ENCODE measurements at regions not wholly inside any gene's neighbourhood (a gene's known extent, or its start where the extent isn't known, plus 50 kb on each side); places are given as distances from the start of the nearest gene placed in this dataset.

DNA sequence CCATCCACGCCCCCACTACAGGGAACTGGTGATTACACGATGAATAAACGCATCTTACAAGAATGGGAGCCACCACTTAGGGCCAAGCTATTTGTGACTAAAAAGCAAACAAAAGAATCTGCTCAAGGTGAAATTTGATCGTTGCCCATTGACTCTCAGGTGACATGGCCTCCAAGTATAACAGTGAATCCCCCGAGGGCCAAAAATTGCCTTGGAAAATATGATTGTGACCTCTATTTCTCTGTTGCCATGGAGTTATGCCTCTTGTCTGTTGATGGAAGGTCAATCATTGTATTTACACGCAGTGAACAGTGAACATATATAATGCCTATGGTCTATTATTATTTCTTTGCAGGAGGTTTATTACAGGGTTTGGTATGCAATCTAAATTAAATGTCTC is 282.3 kb downstream of the KLF6 start:
- POLR2A ChIA-PET = no interaction called here

DNA sequence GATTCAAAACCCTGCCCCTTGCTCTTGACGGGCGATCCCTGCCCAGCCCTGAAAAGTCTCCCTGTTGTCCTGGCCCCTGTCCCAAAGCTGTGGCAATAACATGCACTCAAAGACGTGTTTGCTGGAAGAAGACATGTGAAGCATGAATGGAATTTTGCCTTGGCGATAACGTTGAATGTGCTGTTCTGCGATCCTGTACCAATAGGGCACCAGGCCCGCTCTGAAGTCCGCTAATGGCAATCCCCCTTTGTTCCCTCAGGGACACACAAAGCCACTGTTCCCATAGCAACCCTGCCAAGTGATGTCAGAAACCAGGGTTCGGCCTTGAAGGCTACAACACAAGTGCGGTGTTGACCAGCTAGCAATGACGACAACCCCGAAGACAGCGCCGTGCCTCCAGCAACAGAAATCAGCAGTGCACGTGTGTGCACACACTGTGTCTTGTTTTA is 284.6 kb downstream of the KLF6 start:
- no peak for DNase-seq (ENCODE audit: low read depth, low spot score)
- no peak overlapping the region for H2AFZ ChIP-seq (ENCODE audit: low read depth, low read length)

More for the DNA sequence above, 282.3 kb downstream of the KLF6 start:
- BruUV-seq (replicated peaks) = no TSS peak
- CTCF ChIA-PET = no interaction called here
- no peaks in the 10 kb centered on the region for H3K4me1 ChIP-seq (ENCODE audit: control insufficient read depth, extremely low read depth, insufficient read depth, low read length)
- H3K36me3 ChIP-seq (ENCODE audit: control insufficient read depth in 2 of 2, extremely low read depth in 1 of 2, insufficient read depth in 2 of 2, low read length in 2 of 2) = no peaks in the 10 kb centered on the region
- no peak overlapping the region for H3K27ac ChIP-seq (ENCODE audit: insufficient read depth, low read depth, low read length)
- H4K20me1 ChIP-seq (replicated peaks; ENCODE audit: control insufficient read depth, extremely low read depth, insufficient read depth, low read length) = no peaks in the 10 kb centered on the region
- H3K9me1 ChIP-seq (replicated peaks; ENCODE audit: control insufficient read depth, extremely low read depth, insufficient read depth, low read length) = no peaks in the 10 kb centered on the region
- TF ChIP-seq GATA2 (IDR thresholded peaks at IDR 0.05; ENCODE audit: insufficient read depth, insufficient read length, low read depth, low read length) (no peak), POLR2A (IDR thresholded peaks at IDR 0.05; ENCODE audit: low read depth, low read length) (no peak), EZH2 (IDR thresholded peaks at IDR 0.05; ENCODE audit: borderline replicate concordance, low read depth, low read length, severe bottlenecking) (no peak), POLR2AphosphoS5 (IDR thresholded peaks at IDR 0.05; ENCODE audit: insufficient read depth, low read depth, low read length) (no peak), FOS (IDR thresholded peaks at IDR 0.05; ENCODE audit: borderline replicate concordance, insufficient read depth, low read length) (no peak), JUN (IDR thresholded peaks at IDR 0.05; ENCODE audit: borderline replicate concordance, insufficient read depth, insufficient read length, low read depth) (no peak)
- TF ChIP-seq, protein P1, sequence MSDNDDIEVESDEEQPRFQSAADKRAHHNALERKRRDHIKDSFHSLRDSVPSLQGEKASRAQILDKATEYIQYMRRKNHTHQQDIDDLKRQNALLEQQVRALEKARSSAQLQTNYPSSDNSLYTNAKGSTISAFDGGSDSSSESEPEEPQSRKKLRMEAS (IDR thresholded peaks at IDR 0.05; ENCODE audit: insufficient read depth, insufficient read length) = no peak
- H3K4me3 ChIP-seq (replicated peaks in 1 of 3; ENCODE audit: insufficient read depth in 1 of 3, low read depth in 1 of 3, low read length in 3 of 3) = no peak overlapping the region
- H3K9ac ChIP-seq (replicated peaks; ENCODE audit: extremely low read depth, insufficient read depth, low read length) = no peak overlapping the region
- no peaks in the 10 kb centered on the region for H3K9me3 ChIP-seq (replicated peaks; ENCODE audit: control insufficient read depth, insufficient read depth, low read length)
- dilution Hi-C loops (cut with MboI; ENCODE audit: extremely low pct_ligation_motif_present, low sequenced_read_pairs) = no loop called here
- no peak for FAIRE-seq
- intact Hi-C loops (cut with micrococcal nuclease) = no loop called here
- no peaks in the 10 kb centered on the region for H3K79me2 ChIP-seq (ENCODE audit: control insufficient read depth, insufficient read depth, low read length)
- H3K27me3 ChIP-seq (ENCODE audit: control insufficient read depth in 2 of 2, insufficient read depth in 2 of 2, low read length in 2 of 2) = no peaks in the 10 kb centered on the region
- H2AFZ ChIP-seq (ENCODE audit: low read depth, low read length) = no peak overlapping the region
- DNase-seq (ENCODE audit: low read depth, low spot score) = no peak
- H3K4me2 ChIP-seq (ENCODE audit: insufficient read depth, low read length) = no peak overlapping the region

More for the DNA sequence above, 284.6 kb downstream of the KLF6 start:
- peaks cover 6 to 7% of the 10 kb centered on the region in 2 experiments for H3K27me3 ChIP-seq (ENCODE audit: control insufficient read depth in 2 of 2, insufficient read depth in 2 of 2, low read length in 2 of 2)
- intact Hi-C loops (cut with micrococcal nuclease) = no loop called here
- no peaks in the 10 kb centered on the region for H4K20me1 ChIP-seq (replicated peaks; ENCODE audit: control insufficient read depth, extremely low read depth, insufficient read depth, low read length)
- no peaks in the 10 kb centered on the region for H3K9me3 ChIP-seq (replicated peaks; ENCODE audit: control insufficient read depth, insufficient read depth, low read length)
- H3K79me2 ChIP-seq (ENCODE audit: control insufficient read depth, insufficient read depth, low read length) = no peaks in the 10 kb centered on the region
- no peaks in the 10 kb centered on the region for H3K4me1 ChIP-seq (ENCODE audit: control insufficient read depth, extremely low read depth, insufficient read depth, low read length)
- POLR2A ChIA-PET = no interaction called here
- no peak overlapping the region for H3K27ac ChIP-seq (ENCODE audit: insufficient read depth, low read depth, low read length)
- no peak for FAIRE-seq
- no peak overlapping the region for H3K4me3 ChIP-seq (replicated peaks in 1 of 3; ENCODE audit: insufficient read depth in 1 of 3, low read depth in 1 of 3, low read length in 3 of 3)
- TF ChIP-seq, protein P1 (IDR thresholded peaks at IDR 0.05; ENCODE audit: insufficient read depth, insufficient read length) = no peak
- TF ChIP-seq EZH2 (IDR thresholded peaks at IDR 0.05; ENCODE audit: borderline replicate concordance, low read depth, low read length, severe bottlenecking) = no peak
- no peak for TF ChIP-seq FOS (IDR thresholded peaks at IDR 0.05; ENCODE audit: borderline replicate concordance, insufficient read depth, low read length)
- no peak for TF ChIP-seq GATA2 (IDR thresholded peaks at IDR 0.05; ENCODE audit: insufficient read depth, insufficient read length, low read depth, low read length)
- no peak for TF ChIP-seq POLR2AphosphoS5 (IDR thresholded peaks at IDR 0.05; ENCODE audit: insufficient read depth, low read depth, low read length)
- TF ChIP-seq MYC (IDR thresholded peaks at IDR 0.05; ENCODE audit: low read depth, low read length) = no peak
- TF ChIP-seq POLR2A (IDR thresholded peaks at IDR 0.05; ENCODE audit: low read depth, low read length) = no peak
- no peak for TF ChIP-seq JUN (IDR thresholded peaks at IDR 0.05; ENCODE audit: borderline replicate concordance, insufficient read depth, insufficient read length, low read depth)
- TF ChIP-seq, protein P2, sequence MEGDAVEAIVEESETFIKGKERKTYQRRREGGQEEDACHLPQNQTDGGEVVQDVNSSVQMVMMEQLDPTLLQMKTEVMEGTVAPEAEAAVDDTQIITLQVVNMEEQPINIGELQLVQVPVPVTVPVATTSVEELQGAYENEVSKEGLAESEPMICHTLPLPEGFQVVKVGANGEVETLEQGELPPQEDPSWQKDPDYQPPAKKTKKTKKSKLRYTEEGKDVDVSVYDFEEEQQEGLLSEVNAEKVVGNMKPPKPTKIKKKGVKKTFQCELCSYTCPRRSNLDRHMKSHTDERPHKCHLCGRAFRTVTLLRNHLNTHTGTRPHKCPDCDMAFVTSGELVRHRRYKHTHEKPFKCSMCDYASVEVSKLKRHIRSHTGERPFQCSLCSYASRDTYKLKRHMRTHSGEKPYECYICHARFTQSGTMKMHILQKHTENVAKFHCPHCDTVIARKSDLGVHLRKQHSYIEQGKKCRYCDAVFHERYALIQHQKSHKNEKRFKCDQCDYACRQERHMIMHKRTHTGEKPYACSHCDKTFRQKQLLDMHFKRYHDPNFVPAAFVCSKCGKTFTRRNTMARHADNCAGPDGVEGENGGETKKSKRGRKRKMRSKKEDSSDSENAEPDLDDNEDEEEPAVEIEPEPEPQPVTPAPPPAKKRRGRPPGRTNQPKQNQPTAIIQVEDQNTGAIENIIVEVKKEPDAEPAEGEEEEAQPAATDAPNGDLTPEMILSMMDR (IDR thresholded peaks at IDR 0.05; ENCODE audit: extremely low read depth in 1 of 2, insufficient read depth in 1 of 2, low read depth in 1 of 2, low read length in 2 of 2) = no peak
- H3K9me1 ChIP-seq (replicated peaks; ENCODE audit: control insufficient read depth, extremely low read depth, insufficient read depth, low read length) = no peaks in the 10 kb centered on the region
- dilution Hi-C loops (cut with MboI; ENCODE audit: extremely low pct_ligation_motif_present, low sequenced_read_pairs) = no loop called here
- no TSS peak for BruUV-seq (replicated peaks)
- no peak overlapping the region for H3K9ac ChIP-seq (replicated peaks; ENCODE audit: extremely low read depth, insufficient read depth, low read length)
- H3K36me3 ChIP-seq (ENCODE audit: control insufficient read depth in 2 of 2, extremely low read depth in 1 of 2, insufficient read depth in 2 of 2, low read length in 2 of 2) = no peaks in the 10 kb centered on the region
- H3K4me2 ChIP-seq (ENCODE audit: insufficient read depth, low read length) = no peak overlapping the region
- CTCF ChIA-PET = no interaction called here
